Activated T-helper 1 cell treated with anti-CD3 and anti-CD28 coated beads, Interleukin-12 subunit alpha, Interleukin-12 subunit beta, Interleukin-2, Interleukin-4 antibody, amounts not matched to agents 30 ng/mL and 10 ng/mL and 1 ng/mL, durations not matched to agents 14 hours and 24 hours and 36 hours (primary cell): ENCODE measurements at regions not wholly inside any gene's neighbourhood (a gene's known extent, or its start where the extent isn't known, plus 50 kb on each side); places are given as distances from the start of the nearest gene placed in this dataset.
"Not testable (repeated sequence)": the region's sequence is repeated elsewhere in the genome, so short reads cannot be mapped to it uniquely, and the experiment has no call there.

ENCODE experiments used
- DNase-seq: peaks from one replicate; pipeline ENCODE4 v3.0.0; 2021; ENCODE audit warnings: low spot score
- H3K27ac Mint-ChIP-seq: one replicate; pipeline ENCODE4 v1.8.0; 2021; ENCODE audit warnings: mild to moderate bottlenecking, mixed read lengths
- H3K27me3 Mint-ChIP-seq: one replicate; pipeline ENCODE4 v1.8.0; 2022; ENCODE audit warnings: mild to moderate bottlenecking, moderate library complexity, mixed read lengths; ENCODE audit not compliant: insufficient read depth
- H3K36me3 Mint-ChIP-seq: one replicate; pipeline ENCODE4 v1.8.0; 2021; ENCODE audit warnings: low read depth, mixed read lengths
- H3K4me1 Mint-ChIP-seq: one replicate; pipeline ENCODE4 v1.8.0; 2021; ENCODE audit warnings: low read depth, mixed read lengths
- H3K4me3 Mint-ChIP-seq: one replicate; pipeline ENCODE4 v1.8.0; 2021; ENCODE audit warnings: mild to moderate bottlenecking, moderate library complexity, mixed read lengths
- H3K9me3 Mint-ChIP-seq: one replicate; pipeline ENCODE4 v1.8.0; 2021; ENCODE audit warnings: mixed read lengths
- intact Hi-C: fragments of 100-400 bp; cut with micrococcal nuclease; formaldehyde crosslinking; loops from one replicate; pipeline ENCODE4 v1.15.1; 2024

- H3K27me3 Mint-ChIP-seq, H3K4me3 Mint-ChIP-seq, H3K27ac Mint-ChIP-seq, DNase-seq, intact Hi-C loops, H3K9me3 Mint-ChIP-seq, H3K36me3 Mint-ChIP-seq, H3K4me1 Mint-ChIP-seq: not testable (repeated sequence)
Observed at GRCh38 chr6:21282360-21282759, 311.2 kb upstream of the SOX4 start.

- DNase-seq, result no peak
- peaks cover 3% of the 10 kb centered on the region for H3K9me3 Mint-ChIP-seq
Observed at GRCh38 chr6:21284166-21284565, 309.4 kb upstream of the SOX4 start.

GRCh38 chr6:21284706-21285105 is 308.8 kb upstream of the SOX4 start:
- no peaks in the 10 kb centered on the region for H3K36me3 Mint-ChIP-seq
- no peaks in the 10 kb centered on the region for H3K27me3 Mint-ChIP-seq
- intact Hi-C loops, result no loop called here
- peaks cover 3% of the 10 kb centered on the region for H3K9me3 Mint-ChIP-seq
- H3K27ac Mint-ChIP-seq, result no peak overlapping the region
- no peaks in the 10 kb centered on the region for H3K4me1 Mint-ChIP-seq
- DNase-seq, result no peak
- H3K4me3 Mint-ChIP-seq, result no peak overlapping the region

More at GRCh38 chr6:21284166-21284565, 309.4 kb upstream of the SOX4 start:
- Mint-ChIP-seq H3K4me3 (no peak overlapping the region), H3K36me3 (no peaks in the 10 kb centered on the region), H3K27me3 (no peaks in the 10 kb centered on the region), H3K27ac (no peak overlapping the region), H3K4me1 (no peaks in the 10 kb centered on the region)
- intact Hi-C loops, result no loop called here

GRCh38 chr6:21294144-21294543 is 299.4 kb upstream of the SOX4 start:
- H3K27me3 Mint-ChIP-seq, result peaks cover 12% of the 10 kb centered on the region
- no peaks in the 10 kb centered on the region for H3K36me3 Mint-ChIP-seq
- no peaks in the 10 kb centered on the region for H3K9me3 Mint-ChIP-seq
- no peak for DNase-seq
- H3K4me1 Mint-ChIP-seq, result no peaks in the 10 kb centered on the region
- no peak overlapping the region for H3K4me3 Mint-ChIP-seq
- intact Hi-C loops, result no loop called here
- H3K27ac Mint-ChIP-seq, result no peak overlapping the region

GRCh38 chr6:21295506-21296240 is 297.9 kb upstream of the SOX4 start:
- H3K27me3 Mint-ChIP-seq, result peaks cover 12% of the 10 kb centered on the region

GRCh38 chr6:21297665-21298064 is 295.9 kb upstream of the SOX4 start:
- Mint-ChIP-seq H3K4me1 (no peaks in the 10 kb centered on the region), H3K4me3 (no peak overlapping the region), H3K36me3 (no peaks in the 10 kb centered on the region), H3K27me3 (peaks cover 12% of the 10 kb centered on the region), H3K9me3 (no peaks in the 10 kb centered on the region), H3K27ac (no peak overlapping the region)
- intact Hi-C loops, result no loop called here
- DNase-seq, result no peak

More at GRCh38 chr6:21295506-21296240, 297.9 kb upstream of the SOX4 start:
- Mint-ChIP-seq H3K36me3 (no peaks in the 10 kb centered on the region), H3K4me3 (no peak overlapping the region), H3K4me1 (no peaks in the 10 kb centered on the region), H3K27ac (no peak overlapping the region), H3K9me3 (no peaks in the 10 kb centered on the region)
- intact Hi-C loops, result no loop called here
- DNase-seq, result no peak

GRCh38 chr6:21299216-21299615 is 294.3 kb upstream of the SOX4 start:
- H3K4me3 Mint-ChIP-seq, result no peak overlapping the region
- H3K9me3 Mint-ChIP-seq, result peaks cover 4% of the 10 kb centered on the region
- intact Hi-C loops, result no loop called here
- H3K27me3 Mint-ChIP-seq, result peaks cover 11% of the 10 kb centered on the region
- H3K27ac Mint-ChIP-seq, result no peak overlapping the region
- no peak for DNase-seq
- no peaks in the 10 kb centered on the region for H3K36me3 Mint-ChIP-seq
- H3K4me1 Mint-ChIP-seq, result no peaks in the 10 kb centered on the region

GRCh38 chr6:21300439-21300838 is 293.1 kb upstream of the SOX4 start:
- Mint-ChIP-seq H3K4me3 (no peak overlapping the region), H3K36me3 (no peaks in the 10 kb centered on the region), H3K27ac (no peak overlapping the region), H3K27me3 (peaks cover 14% of the 10 kb centered on the region), H3K4me1 (no peaks in the 10 kb centered on the region), H3K9me3 (peaks cover 4% of the 10 kb centered on the region)
- intact Hi-C loops, result no loop called here
- no peak for DNase-seq

- Mint-ChIP-seq H3K9me3 (peaks cover 4% of the 10 kb centered on the region), H3K4me1 (no peaks in the 10 kb centered on the region), H3K4me3 (no peak overlapping the region), H3K36me3 (no peaks in the 10 kb centered on the region), H3K27ac (no peak overlapping the region), H3K27me3 (peaks cover 11% of the 10 kb centered on the region)
- no peak for DNase-seq
- intact Hi-C loops, result loop anchor here (2.0 kb wide), 1 partner anchor 61 kb away; no protein-coding TSS in a partner anchor
Observed at GRCh38 chr6:21305893-21306332, 287.6 kb upstream of the SOX4 start.

GRCh38 chr6:21306546-21306945 is 287.0 kb upstream of the SOX4 start:
- peaks cover 14% of the 10 kb centered on the region for H3K27me3 Mint-ChIP-seq
- no peaks in the 10 kb centered on the region for H3K36me3 Mint-ChIP-seq
- peaks cover 4% of the 10 kb centered on the region for H3K9me3 Mint-ChIP-seq
- H3K4me3 Mint-ChIP-seq, result no peak overlapping the region
- no peak overlapping the region for H3K27ac Mint-ChIP-seq
- H3K4me1 Mint-ChIP-seq, result no peaks in the 10 kb centered on the region
- DNase-seq, result no peak
- intact Hi-C loops, result no loop called here

- H3K36me3 Mint-ChIP-seq, result no peaks in the 10 kb centered on the region
- intact Hi-C loops, result no loop called here
Observed at GRCh38 chr6:21309807-21310221, 283.7 kb upstream of the SOX4 start.

GRCh38 chr6:21310568-21311140 is 282.9 kb upstream of the SOX4 start:
- no peaks in the 10 kb centered on the region for H3K4me1 Mint-ChIP-seq
- H3K27ac Mint-ChIP-seq, result no peak overlapping the region
- DNase-seq, result no peak

More at GRCh38 chr6:21309807-21310221, 283.7 kb upstream of the SOX4 start:
- no peak overlapping the region for H3K4me3 Mint-ChIP-seq
- no peaks in the 10 kb centered on the region for H3K4me1 Mint-ChIP-seq
- H3K9me3 Mint-ChIP-seq, result no peaks in the 10 kb centered on the region
- no peak for DNase-seq
- H3K27ac Mint-ChIP-seq, result no peak overlapping the region
- H3K27me3 Mint-ChIP-seq, result peaks cover 7% of the 10 kb centered on the region

GRCh38 chr6:21312118-21312517 is 281.4 kb upstream of the SOX4 start:
- no peak overlapping the region for H3K4me3 Mint-ChIP-seq
- intact Hi-C loops, result no loop called here
- no peak for DNase-seq
- no peaks in the 10 kb centered on the region for H3K4me1 Mint-ChIP-seq
- H3K9me3 Mint-ChIP-seq, result no peaks in the 10 kb centered on the region
- H3K27me3 Mint-ChIP-seq, result peaks cover 4% of the 10 kb centered on the region
- H3K27ac Mint-ChIP-seq, result no peak overlapping the region
- no peaks in the 10 kb centered on the region for H3K36me3 Mint-ChIP-seq

More at GRCh38 chr6:21310568-21311140, 282.9 kb upstream of the SOX4 start:
- Mint-ChIP-seq H3K27me3 (peaks cover 4% of the 10 kb centered on the region), H3K36me3 (no peaks in the 10 kb centered on the region), H3K4me3 (no peak overlapping the region), H3K9me3 (no peaks in the 10 kb centered on the region)
- intact Hi-C loops, result no loop called here
